ENCODE measurements at regions not wholly inside any gene's neighbourhood (a gene's known extent, or its start where the extent isn't known, plus 50 kb on each side); places are given as distances from the start of the nearest gene placed in this dataset.

GRCh38 chr7:106768324-106768751 is 96.7 kb upstream of the PIK3CG start:
- no peak for TF ChIP-seq CTCF (conservative IDR thresholded peaks at IDR 0.05)
- H3K4me3 Mint-ChIP-seq, result no peak overlapping the region
- no peak for DNase-seq (ENCODE audit: low read depth, low spot score)
- H3K9me3 Mint-ChIP-seq, result no peaks in the 10 kb centered on the region
- no peaks in the 10 kb centered on the region for H3K27me3 Mint-ChIP-seq (ENCODE audit: low read depth)
- no peaks in the 10 kb centered on the region for H3K4me1 Mint-ChIP-seq
- no peaks in the 10 kb centered on the region for H3K36me3 Mint-ChIP-seq (ENCODE audit: low read depth)
- H3K27ac Mint-ChIP-seq (ENCODE audit: unreplicated experiment), result no peak overlapping the region

- H3K4me1 Mint-ChIP-seq, result no peaks in the 10 kb centered on the region
- H3K9me3 Mint-ChIP-seq, result no peaks in the 10 kb centered on the region
- H3K27ac Mint-ChIP-seq (ENCODE audit: unreplicated experiment), result no peak overlapping the region
- no peak for TF ChIP-seq CTCF (conservative IDR thresholded peaks at IDR 0.05)
- H3K4me3 Mint-ChIP-seq, result no peak overlapping the region
- DNase-seq (ENCODE audit: low read depth, low spot score), result no peak
- no peaks in the 10 kb centered on the region for H3K36me3 Mint-ChIP-seq (ENCODE audit: low read depth)
- H3K27me3 Mint-ChIP-seq (ENCODE audit: low read depth), result no peaks in the 10 kb centered on the region
Observed at GRCh38 chr7:106770191-106770590, 94.9 kb upstream of the PIK3CG start.

GRCh38 chr7:106772655-106773108 is 92.4 kb upstream of the PIK3CG start:
- Mint-ChIP-seq H3K36me3 (ENCODE audit: low read depth) (no peaks in the 10 kb centered on the region), H3K27ac (ENCODE audit: unreplicated experiment) (no peak overlapping the region), H3K4me3 (no peak overlapping the region), H3K4me1 (no peaks in the 10 kb centered on the region), H3K27me3 (ENCODE audit: low read depth) (no peaks in the 10 kb centered on the region), H3K9me3 (peaks cover 5% of the 10 kb centered on the region)
- DNase-seq (ENCODE audit: low read depth, low spot score), result no peak
- TF ChIP-seq CTCF (conservative IDR thresholded peaks at IDR 0.05), result no peak

GRCh38 chr7:106773228-106773627 is 91.9 kb upstream of the PIK3CG start:
- H3K36me3 Mint-ChIP-seq (ENCODE audit: low read depth), result no peaks in the 10 kb centered on the region
- H3K9me3 Mint-ChIP-seq, result peaks cover 5% of the 10 kb centered on the region
- no peak for DNase-seq (ENCODE audit: low read depth, low spot score)
- no peak overlapping the region for H3K4me3 Mint-ChIP-seq
- H3K27me3 Mint-ChIP-seq (ENCODE audit: low read depth), result no peaks in the 10 kb centered on the region
- H3K27ac Mint-ChIP-seq (ENCODE audit: unreplicated experiment), result no peak overlapping the region
- H3K4me1 Mint-ChIP-seq, result no peaks in the 10 kb centered on the region
- TF ChIP-seq CTCF (conservative IDR thresholded peaks at IDR 0.05), result no peak

DNA sequence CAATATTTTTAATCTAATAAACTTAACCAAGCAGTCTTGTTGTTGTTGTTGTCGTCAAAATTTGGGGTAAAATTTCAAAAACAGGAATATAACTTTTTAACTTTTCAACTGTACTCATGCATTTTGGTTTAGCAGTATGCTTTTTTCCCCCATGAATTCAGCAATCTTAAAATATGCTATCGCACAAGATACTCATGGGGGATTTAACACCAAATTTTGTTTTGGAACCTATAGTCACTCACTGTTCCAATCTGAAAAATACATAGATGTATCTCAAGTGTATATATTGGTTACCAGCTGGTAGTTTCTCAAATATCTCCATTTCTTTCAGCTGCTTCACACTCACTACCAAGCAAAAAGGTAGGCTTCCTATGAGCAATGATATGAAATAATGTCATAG is 91.4 kb upstream of the PIK3CG start:
- Mint-ChIP-seq H3K4me3 (no peak overlapping the region), H3K4me1 (no peaks in the 10 kb centered on the region), H3K27ac (ENCODE audit: unreplicated experiment) (no peak overlapping the region), H3K9me3 (peaks cover 5% of the 10 kb centered on the region), H3K27me3 (ENCODE audit: low read depth) (no peaks in the 10 kb centered on the region), H3K36me3 (ENCODE audit: low read depth) (no peaks in the 10 kb centered on the region)
- no peak for DNase-seq (ENCODE audit: low read depth, low spot score)
- no peak for TF ChIP-seq CTCF (conservative IDR thresholded peaks at IDR 0.05)

Data from neural crest cell (in vitro differentiated cells).